ENCODE measurements at regions not wholly inside any gene's neighbourhood (a gene's known extent, or its start where the extent isn't known, plus 50 kb on each side); places are given as distances from the start of the nearest gene placed in this dataset.

DNA sequence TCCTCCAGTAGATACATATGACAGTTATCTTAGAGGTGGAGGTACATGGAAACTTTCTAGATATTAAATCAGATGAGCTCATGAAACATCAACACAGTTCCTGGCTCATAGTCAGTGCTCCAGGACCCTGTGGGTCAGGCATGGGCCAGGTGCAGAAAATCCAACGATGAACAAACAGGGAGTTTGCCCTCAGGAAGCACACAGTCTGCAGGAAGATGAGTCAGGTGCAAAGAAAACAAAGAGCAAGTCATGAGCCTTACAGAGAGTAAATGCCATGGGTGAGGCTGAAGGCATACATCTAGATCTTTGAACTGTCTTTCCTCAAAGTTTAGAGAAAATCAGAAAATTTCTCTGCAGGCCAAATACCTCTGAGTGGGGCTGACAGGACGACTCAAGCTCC, 184.2 kb upstream of the TPM1 start:
- no peak for TF ChIP-seq CEBPB (IDR thresholded peaks at IDR 0.05)

DNA sequence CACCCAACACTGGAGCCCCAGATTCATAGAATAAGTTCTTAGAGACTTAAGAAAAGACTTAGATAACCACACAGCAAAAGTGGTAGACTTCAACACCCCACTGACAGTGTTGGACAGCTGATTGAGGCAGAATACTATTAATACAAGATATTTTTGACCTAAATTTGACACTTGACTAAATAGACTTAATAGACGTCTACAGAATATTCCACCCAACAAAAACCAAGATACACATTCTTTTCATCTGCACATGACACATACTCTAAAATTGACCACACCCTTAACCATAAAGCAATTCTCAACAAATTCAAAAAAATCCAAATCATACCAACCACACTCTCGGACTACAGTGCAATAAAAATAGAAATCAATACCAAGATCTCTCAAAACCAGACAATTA, 179.8 kb upstream of the TPM1 start:
- no peak for TF ChIP-seq CREB1 (IDR thresholded peaks at IDR 0.05; ENCODE audit: low read depth)
- no peak for TF ChIP-seq ZBTB7A (IDR thresholded peaks at IDR 0.05; ENCODE audit: low read depth)
- TF ChIP-seq, protein P1, sequence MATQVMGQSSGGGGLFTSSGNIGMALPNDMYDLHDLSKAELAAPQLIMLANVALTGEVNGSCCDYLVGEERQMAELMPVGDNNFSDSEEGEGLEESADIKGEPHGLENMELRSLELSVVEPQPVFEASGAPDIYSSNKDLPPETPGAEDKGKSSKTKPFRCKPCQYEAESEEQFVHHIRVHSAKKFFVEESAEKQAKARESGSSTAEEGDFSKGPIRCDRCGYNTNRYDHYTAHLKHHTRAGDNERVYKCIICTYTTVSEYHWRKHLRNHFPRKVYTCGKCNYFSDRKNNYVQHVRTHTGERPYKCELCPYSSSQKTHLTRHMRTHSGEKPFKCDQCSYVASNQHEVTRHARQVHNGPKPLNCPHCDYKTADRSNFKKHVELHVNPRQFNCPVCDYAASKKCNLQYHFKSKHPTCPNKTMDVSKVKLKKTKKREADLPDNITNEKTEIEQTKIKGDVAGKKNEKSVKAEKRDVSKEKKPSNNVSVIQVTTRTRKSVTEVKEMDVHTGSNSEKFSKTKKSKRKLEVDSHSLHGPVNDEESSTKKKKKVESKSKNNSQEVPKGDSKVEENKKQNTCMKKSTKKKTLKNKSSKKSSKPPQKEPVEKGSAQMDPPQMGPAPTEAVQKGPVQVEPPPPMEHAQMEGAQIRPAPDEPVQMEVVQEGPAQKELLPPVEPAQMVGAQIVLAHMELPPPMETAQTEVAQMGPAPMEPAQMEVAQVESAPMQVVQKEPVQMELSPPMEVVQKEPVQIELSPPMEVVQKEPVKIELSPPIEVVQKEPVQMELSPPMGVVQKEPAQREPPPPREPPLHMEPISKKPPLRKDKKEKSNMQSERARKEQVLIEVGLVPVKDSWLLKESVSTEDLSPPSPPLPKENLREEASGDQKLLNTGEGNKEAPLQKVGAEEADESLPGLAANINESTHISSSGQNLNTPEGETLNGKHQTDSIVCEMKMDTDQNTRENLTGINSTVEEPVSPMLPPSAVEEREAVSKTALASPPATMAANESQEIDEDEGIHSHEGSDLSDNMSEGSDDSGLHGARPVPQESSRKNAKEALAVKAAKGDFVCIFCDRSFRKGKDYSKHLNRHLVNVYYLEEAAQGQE (IDR thresholded peaks at IDR 0.05; ENCODE audit: low read depth): no peak
- no peak for TF ChIP-seq CEBPB (IDR thresholded peaks at IDR 0.05)
- no peak for TF ChIP-seq TEAD4 (IDR thresholded peaks at IDR 0.05)
- no peak for TF ChIP-seq EGR1 (IDR thresholded peaks at IDR 0.05)
- no peak for TF ChIP-seq EP300 (IDR thresholded peaks at IDR 0.05; ENCODE audit: borderline replicate concordance)
- TF ChIP-seq, protein P2, sequence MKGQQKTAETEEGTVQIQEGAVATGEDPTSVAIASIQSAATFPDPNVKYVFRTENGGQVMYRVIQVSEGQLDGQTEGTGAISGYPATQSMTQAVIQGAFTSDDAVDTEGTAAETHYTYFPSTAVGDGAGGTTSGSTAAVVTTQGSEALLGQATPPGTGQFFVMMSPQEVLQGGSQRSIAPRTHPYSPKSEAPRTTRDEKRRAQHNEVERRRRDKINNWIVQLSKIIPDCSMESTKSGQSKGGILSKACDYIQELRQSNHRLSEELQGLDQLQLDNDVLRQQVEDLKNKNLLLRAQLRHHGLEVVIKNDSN (IDR thresholded peaks at IDR 0.05): no peak
- no peak for TF ChIP-seq FOXM1 (IDR thresholded peaks at IDR 0.05; ENCODE audit: borderline replicate concordance, low read depth)
- TF ChIP-seq RAD21 (IDR thresholded peaks at IDR 0.05; ENCODE audit: low read depth): no peak
- TF ChIP-seq TAF1 (IDR thresholded peaks at IDR 0.05; ENCODE audit: low read depth): no peak

DNA sequence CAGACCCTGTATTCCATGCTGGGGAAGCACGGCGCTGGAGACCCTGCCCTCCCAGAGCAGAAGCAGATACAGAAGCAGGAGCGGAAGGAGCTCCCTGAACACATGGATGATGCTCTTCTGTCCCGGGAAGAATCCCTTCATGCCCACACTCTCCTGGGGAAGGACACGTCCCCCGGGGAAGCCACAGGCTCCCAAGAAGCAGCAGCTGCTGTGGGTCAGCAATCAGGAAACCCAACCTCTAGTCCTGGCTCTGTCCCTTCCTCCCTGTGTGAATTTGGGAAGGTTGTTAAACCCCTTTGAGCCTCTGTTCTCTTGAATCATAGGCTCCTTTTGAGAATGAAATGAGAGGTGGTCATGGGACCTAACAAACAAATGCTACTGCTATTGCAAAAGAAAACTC, 176.2 kb upstream of the TPM1 start:
- TF ChIP-seq EP300 (IDR thresholded peaks at IDR 0.05; ENCODE audit: borderline replicate concordance) (no peak), TCF12 (IDR thresholded peaks at IDR 0.05; ENCODE audit: low read depth) (no peak), YY1 (IDR thresholded peaks at IDR 0.05; ENCODE audit: low read depth) (no peak), EGR1 (IDR thresholded peaks at IDR 0.05) (no peak), TAF1 (IDR thresholded peaks at IDR 0.05; ENCODE audit: low read depth) (no peak), ZBTB7A (IDR thresholded peaks at IDR 0.05; ENCODE audit: low read depth) (no peak)

DNA sequence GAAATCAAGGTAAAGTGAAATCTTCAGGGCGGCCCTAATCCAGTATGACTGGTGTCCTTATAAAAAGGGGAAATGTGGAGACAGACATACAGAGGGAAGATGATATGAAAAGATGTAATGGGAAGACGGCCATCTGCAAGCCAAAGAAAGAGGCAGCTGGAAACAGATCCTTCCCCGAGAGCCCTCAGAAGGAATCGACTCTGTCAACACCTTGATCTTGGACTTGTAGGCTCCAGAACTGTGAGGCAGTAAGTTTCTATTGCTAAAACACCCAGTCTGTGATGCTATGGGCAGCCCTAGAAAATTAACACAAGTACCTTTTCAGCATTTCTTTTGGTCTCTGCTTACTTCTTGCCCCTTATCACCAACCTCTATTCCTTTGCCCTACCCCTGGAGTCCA, 174.7 kb upstream of the TPM1 start:
- TF ChIP-seq RAD21 (IDR thresholded peaks at IDR 0.05; ENCODE audit: low read depth) (no peak), EGR1 (IDR thresholded peaks at IDR 0.05) (no peak), TAF1 (IDR thresholded peaks at IDR 0.05; ENCODE audit: low read depth) (no peak), TEAD4 (IDR thresholded peaks at IDR 0.05) (no peak), EP300 (IDR thresholded peaks at IDR 0.05; ENCODE audit: borderline replicate concordance) (no peak), TCF12 (IDR thresholded peaks at IDR 0.05; ENCODE audit: low read depth) (no peak), YY1 (IDR thresholded peaks at IDR 0.05; ENCODE audit: low read depth) (no peak), NFIC (IDR thresholded peaks at IDR 0.05) (no peak), FOXM1 (IDR thresholded peaks at IDR 0.05; ENCODE audit: borderline replicate concordance, low read depth) (no peak), CREB1 (IDR thresholded peaks at IDR 0.05; ENCODE audit: low read depth) (no peak)
- TF ChIP-seq, protein P1 (IDR thresholded peaks at IDR 0.05; ENCODE audit: low read depth): no peak
- TF ChIP-seq, protein P3, sequence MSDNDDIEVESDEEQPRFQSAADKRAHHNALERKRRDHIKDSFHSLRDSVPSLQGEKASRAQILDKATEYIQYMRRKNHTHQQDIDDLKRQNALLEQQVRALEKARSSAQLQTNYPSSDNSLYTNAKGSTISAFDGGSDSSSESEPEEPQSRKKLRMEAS (IDR thresholded peaks at IDR 0.05): no peak
- TF ChIP-seq, protein P2 (IDR thresholded peaks at IDR 0.05): no peak

DNA sequence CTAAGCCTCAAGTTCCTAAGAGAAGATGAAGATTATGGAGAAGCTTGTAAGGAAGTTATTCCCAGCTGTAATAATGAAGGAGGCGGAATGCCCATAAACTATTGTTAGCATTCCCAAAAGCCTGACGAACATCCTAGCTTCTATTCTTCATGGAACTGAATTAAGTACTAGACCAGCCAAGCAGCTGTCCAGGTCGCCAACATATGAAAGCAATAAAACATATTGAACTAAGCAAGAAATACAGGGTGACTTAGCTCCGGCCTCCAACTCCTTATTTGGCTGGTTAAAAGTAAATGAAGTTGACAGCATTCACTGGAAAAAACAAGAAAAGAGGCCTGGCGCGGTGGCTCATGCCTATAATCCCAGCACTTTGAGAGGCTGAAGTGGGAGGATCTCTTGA, 174.0 kb upstream of the TPM1 start:
- no peak for TF ChIP-seq EP300 (IDR thresholded peaks at IDR 0.05; ENCODE audit: borderline replicate concordance)
- TF ChIP-seq TEAD4 (IDR thresholded peaks at IDR 0.05): no peak
- TF ChIP-seq FOXM1 (IDR thresholded peaks at IDR 0.05; ENCODE audit: borderline replicate concordance, low read depth): no peak
- TF ChIP-seq, protein P1 (IDR thresholded peaks at IDR 0.05; ENCODE audit: low read depth): no peak
- no peak for TF ChIP-seq ZBTB7A (IDR thresholded peaks at IDR 0.05; ENCODE audit: low read depth)
- TF ChIP-seq, protein P3 (IDR thresholded peaks at IDR 0.05): no peak
- no peak for TF ChIP-seq EGR1 (IDR thresholded peaks at IDR 0.05)
- TF ChIP-seq TAF1 (IDR thresholded peaks at IDR 0.05; ENCODE audit: low read depth): no peak
- TF ChIP-seq TCF12 (IDR thresholded peaks at IDR 0.05; ENCODE audit: low read depth): no peak
- TF ChIP-seq CREB1 (IDR thresholded peaks at IDR 0.05; ENCODE audit: low read depth): no peak
- TF ChIP-seq CEBPB (IDR thresholded peaks at IDR 0.05): no peak
